Urothelium cell line (cell line): ENCODE measurements at regions not wholly inside any gene's neighbourhood (a gene's known extent, or its start where the extent isn't known, plus 50 kb on each side); places are given as distances from the start of the nearest gene placed in this dataset.
A peak's percentile ranks its signal among the peaks of the same experiment; 100 is the strongest.
"Not testable (repeated sequence)": the region's sequence is repeated elsewhere in the genome, so short reads cannot be mapped to it uniquely, and the experiment has no call there.

Experiments
- DNase-seq: peaks from one replicate; pipeline ENCODE4 v3.0.0; 2011; ENCODE audit warnings: low spot score, mixed read lengths
- FAIRE-seq: peaks from 2 replicates; lab custom pipeline; 2011; peaks lifted over from hg19 to GRCh38; lab: Jason Lieb, UNC

- DNase-seq (no peak), FAIRE-seq (no peak)
These were observed 630.3 kb upstream of the MAN1A1 start for GRCh38 chr6:119979862-119980261.

GRCh38 chr6:119978274-119978889 lies 628.8 kb upstream of the MAN1A1 start:
- DNase-seq (no peak), FAIRE-seq (no peak)

GRCh38 chr6:119974430-119975159 lies 625.0 kb upstream of the MAN1A1 start:
- no peak for FAIRE-seq
- DNase-seq = no peak

GRCh38 chr6:119966484-119966883 lies 616.9 kb upstream of the MAN1A1 start:
- DNase-seq (no peak), FAIRE-seq (no peak)

- no peak for DNase-seq
- FAIRE-seq = no peak
These were observed 616.3 kb upstream of the MAN1A1 start for GRCh38 chr6:119965900-119966299.

GRCh38 chr6:119965008-119965407 lies 615.4 kb upstream of the MAN1A1 start:
- no peak for FAIRE-seq
- no peak for DNase-seq

GRCh38 chr6:119962505-119962904 lies 612.9 kb upstream of the MAN1A1 start:
- no peak for DNase-seq
- FAIRE-seq = no peak

DNA sequence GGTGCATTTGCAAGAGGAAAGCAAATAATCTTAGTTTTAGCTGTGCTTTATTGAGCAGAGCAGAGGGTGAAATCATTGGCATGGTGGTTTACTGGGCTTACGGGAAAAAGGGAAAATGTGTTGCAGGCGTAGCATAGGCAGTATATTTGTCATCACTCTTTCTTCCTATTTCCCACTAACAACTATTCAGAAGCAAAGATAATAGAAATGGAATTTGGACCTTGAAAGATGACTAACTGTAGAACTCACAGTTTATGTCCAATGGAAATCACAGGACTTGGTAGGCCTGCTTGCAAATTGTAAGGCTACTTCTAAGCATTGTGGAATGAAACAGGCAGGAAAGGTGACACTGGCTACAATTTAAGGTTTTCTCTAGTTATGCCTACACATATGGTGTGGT lies 611.9 kb upstream of the MAN1A1 start:
- DNase-seq (no peak), FAIRE-seq (no peak)

DNA sequence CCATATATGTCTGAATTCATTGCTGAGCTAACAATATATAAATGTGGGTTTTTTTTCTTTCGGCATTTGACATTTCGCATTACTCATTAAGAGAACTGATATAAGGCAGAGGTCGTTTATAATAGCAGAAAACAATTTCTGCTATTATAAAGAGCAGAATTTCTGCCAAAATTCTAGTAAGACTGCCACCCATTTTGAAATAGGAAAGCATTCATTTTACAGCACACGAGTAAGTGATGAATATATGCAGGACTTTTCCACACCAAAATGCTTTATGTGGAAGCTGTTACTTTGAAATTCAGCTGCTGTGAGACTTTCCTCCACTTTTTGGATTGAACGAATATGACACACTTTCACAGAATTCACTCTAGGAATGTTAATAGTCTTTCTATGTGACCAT lies 610.9 kb upstream of the MAN1A1 start:
- FAIRE-seq (no peak), DNase-seq (no peak)

DNA sequence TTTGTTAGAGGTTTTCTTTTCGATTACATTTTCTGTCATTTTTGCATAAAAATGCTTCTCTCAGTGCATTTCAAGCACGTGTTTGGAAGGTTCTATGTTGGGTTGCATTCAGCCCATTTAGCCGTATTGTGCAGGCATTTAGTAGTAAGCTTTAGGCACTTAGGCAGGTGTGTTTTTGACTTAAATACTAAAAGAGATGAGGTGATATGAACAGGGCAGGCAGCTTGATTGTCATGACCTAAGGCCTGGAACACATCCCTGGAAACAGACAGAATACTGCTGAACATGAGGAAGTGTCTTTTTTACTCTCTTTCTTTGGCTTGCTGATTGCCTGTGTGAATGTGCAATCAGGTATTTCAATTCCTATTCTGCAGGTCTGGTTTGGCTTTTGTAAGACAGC lies 610.5 kb upstream of the MAN1A1 start:
- no peak for DNase-seq
- FAIRE-seq = no peak

DNA sequence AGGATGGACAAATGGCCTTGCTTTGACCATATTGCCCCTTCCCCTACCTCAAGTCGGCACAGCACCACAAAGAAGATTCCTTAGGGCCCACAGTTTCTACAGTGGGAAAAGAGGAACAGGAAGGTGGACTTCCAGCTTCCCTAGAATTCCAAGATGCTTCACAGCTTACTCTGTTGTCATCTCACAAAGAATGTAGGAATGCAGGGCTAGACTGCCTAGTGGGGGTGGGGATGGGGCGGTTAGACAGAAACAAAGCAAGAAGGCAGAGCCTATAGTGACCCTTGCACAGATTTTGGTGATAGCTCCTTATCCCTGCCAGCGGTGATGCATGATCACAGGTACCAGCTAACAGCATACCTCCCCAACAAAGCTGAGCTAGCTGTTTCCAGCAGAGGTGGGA lies 607.6 kb upstream of the MAN1A1 start:
- DNase-seq = peak; percentile 2
- FAIRE-seq = no peak

DNA sequence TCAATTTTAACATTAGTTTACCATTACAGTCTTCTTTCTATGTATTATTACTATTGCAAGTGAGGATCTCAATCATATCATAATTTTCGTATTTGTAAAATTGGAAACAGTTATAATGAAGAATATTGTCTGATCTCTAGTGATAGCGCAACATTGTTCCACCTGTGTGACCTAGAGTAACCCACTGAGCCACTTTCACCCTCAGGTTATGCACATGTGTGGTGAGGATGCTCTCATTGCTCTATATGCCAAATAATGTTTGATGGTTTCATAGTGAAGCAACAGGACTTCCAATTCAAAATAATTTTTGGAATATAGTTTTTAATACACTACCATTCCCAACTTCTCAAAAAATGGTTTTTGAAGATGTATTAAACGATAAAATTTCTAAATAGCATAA lies 603.1 kb upstream of the MAN1A1 start:
- FAIRE-seq = no peak
- no peak for DNase-seq

DNA sequence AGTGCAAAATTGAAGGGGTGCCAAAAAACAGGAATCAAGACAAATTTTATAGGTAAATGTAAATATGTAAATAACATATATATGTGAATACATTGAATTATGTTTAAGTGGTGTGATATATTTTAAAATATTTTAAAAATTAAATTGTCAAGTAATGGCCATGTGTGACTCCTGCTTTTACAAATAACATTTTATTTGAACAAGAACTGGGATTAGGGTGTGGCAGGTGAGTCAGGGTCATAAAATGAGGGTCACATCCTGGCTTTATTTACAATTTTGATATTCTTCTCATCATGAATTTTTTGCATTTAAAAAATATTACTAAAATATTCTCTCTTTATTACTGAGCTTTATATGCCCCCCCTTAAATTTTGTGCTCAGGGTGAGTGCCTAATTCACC lies 601.1 kb upstream of the MAN1A1 start:
- no peak for FAIRE-seq
- no peak for DNase-seq

DNA sequence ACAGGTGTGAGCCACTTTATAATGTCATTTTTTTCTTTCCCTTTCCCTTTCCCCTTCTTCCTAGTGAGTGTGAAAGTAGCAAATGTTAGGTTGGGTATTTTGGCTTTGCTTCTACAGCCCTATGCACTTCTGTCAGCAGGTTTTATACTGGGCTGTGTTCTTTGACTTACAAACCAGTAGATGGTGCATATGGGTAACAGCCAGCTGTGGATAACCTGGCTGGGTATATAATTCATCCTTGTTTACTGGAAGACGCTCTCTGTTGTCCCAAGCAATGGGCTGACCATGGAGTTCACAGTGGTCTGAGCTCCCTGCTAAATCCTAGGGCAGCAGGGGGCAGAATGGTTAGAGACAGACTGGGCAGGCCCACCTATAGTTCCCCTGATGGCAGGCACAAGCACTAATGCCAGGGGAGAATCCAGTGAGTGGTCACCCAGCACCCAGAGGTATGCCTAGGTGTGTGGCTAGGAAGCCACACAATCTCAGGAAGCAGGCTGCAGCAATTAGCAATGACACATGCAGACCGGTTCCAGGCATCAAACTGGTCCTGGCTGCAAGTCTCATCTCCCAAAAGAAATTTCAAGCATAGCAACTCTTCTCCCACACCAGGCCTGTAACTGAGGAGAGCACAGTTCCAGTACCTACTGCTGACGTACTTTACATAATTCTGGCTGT lies 592.7 kb upstream of the MAN1A1 start:
- FAIRE-seq (no peak), DNase-seq (no peak)

DNA sequence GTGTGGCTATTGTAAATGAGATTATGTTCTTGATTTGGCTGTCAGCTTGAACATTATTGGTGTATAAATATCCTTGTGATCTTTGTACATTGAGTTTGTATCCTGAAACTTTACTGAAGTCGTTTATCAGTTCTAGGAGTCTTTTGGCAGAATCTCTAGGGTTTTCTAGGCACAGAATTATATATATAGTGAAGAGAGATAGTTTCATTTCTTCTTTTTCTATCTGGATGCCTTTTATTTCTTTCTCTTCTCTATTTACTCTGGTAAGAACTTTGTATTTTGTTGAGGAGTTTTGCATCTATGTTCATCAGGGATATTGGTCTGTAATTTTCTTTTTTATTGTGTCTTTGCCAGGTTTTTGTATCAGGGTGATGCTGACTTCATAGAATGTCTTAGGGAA lies 589.2 kb upstream of the MAN1A1 start:
- DNase-seq (no peak), FAIRE-seq (no peak)

DNA sequence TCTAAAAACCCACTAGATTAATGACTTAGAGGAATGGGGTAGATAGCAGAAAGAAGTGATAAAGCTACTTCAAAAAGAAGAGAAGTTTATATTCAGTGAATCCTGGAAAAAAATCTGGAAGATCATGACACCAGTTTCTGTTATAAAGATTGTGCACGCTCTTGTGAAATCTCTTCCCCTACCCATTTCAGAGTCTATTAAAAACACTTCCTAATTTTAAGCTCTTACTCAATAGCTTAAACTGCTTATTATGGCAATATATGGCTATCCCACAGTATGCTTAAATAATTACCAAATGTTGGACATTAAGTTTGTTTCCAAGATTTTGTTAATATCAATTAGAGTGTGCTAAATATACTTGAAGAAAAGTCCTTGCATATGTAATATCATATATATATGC lies 585.3 kb upstream of the MAN1A1 start:
- DNase-seq = no peak
- no peak for FAIRE-seq

GRCh38 chr6:119929121-119929520 lies 579.6 kb upstream of the MAN1A1 start:
- FAIRE-seq (no peak), DNase-seq (no peak)

DNA sequence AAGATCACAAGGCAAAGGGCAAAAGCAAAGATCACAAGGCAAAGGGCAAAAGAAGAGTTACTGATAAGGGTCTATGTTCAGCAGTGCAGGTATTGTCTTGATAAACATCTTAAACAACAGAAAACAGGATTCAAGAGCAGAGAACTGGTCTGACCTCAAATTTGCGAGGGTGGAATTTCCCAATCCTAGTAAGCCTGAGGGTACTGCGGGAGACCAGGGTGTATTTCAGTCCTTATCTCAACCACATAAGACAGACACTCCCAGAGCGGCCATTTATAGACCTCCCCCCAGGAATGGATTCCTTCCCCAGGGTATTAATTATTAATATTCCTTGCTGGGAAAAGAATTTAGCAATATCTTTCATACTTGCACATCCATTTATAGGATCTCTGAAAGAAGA lies 575.3 kb upstream of the MAN1A1 start:
- not testable (repeated sequence) for DNase-seq, FAIRE-seq

- DNase-seq = no peak
- FAIRE-seq = no peak
These were observed 573.3 kb upstream of the MAN1A1 start for GRCh38 chr6:119922814-119923213.

- no peak for FAIRE-seq
- no peak for DNase-seq
These were observed 572.0 kb upstream of the MAN1A1 start for GRCh38 chr6:119921491-119922010.

DNA sequence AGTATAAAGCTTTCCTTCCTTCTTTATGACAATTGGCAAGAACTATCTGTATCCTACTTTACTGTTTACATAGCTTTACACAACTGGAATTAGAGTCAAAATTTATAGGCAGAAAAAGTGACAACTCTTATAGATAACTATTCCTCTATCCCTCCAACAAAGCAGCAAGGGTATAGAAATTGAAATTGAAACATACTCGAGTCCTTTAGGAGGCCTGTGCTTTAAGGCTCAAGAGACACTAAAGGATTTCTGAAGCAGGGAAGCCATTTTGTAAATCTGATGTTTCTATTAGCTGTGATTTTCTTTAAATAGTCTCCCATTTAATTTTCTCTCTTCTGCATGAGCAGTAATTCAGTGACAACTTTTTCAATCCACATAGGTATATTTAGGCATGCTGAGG lies 567.6 kb upstream of the MAN1A1 start:
- DNase-seq (no peak), FAIRE-seq (no peak)

- FAIRE-seq (no peak), DNase-seq (no peak)
These were observed 566.4 kb upstream of the MAN1A1 start for GRCh38 chr6:119915971-119916370.
